NCI-H128 (cell line): ENCODE measurements at regions not wholly inside any gene's neighbourhood (a gene's known extent, or its start where the extent isn't known, plus 50 kb on each side); places are given as distances from the start of the nearest gene placed in this dataset.

ENCODE experiments used
- DNase-seq: peaks from one replicate; lab custom pipeline; 2025; ENCODE audit not compliant: unreplicated experiment; lab: John Stamatoyannopoulos, UW

DNA sequence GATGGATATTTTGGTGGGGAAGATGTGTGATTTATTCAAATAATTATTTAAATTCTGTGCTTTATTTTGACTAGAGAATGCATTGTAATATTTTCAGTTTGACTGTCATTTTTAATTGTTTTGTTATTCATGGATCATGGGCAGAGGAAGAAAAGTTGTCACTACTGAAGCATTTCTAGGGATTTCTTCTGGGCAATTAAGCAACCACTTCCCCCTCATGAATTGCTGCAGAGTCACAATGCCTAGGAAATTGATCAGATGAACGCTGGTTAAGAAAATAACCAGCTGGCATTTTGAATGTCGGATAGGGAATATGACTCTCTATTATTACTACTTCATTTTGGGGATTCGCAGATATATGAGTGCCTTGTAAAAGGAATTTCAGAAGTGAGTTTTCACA is 283.3 kb downstream of the IL15 start:
- DNase-seq, result no peak

DNA sequence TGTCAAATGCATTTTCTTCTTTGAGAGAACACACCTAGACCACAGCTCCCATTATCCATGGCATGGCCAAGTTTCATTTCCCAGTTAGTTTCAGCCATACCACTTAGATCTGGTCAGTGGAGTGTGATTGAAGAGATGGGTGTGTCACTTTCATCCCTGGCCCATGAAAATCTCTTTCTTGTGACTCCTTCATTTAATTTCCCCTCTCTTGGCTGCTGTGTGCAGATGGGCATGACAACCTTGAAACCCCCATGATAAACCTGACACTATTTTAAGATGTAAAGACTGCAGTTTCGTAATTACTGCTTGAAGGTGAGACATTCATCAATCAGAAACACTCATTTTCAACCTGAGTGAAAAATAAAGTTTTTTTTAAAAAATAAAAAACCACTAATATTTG is 284.9 kb downstream of the IL15 start:
- no peak for DNase-seq

DNA sequence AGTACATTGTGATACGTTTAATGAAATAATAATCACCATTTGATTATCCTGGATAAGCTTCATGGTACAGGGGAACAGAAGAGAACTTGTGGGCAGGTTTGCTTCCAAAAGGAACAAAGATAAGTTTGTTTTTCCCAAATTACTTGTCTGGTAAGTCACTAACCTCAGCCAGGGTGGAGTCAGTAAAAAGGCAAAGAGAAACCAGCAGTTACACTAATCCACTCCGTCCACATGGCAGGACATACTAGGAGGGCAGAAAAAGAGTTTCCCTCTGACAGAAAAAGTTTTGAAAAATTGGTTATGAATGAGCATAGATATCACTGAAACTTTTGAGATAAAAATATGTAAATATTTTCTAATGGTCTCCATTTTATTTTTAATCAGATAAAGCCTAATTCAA is 285.9 kb downstream of the IL15 start:
- DNase-seq, result no peak

DNA sequence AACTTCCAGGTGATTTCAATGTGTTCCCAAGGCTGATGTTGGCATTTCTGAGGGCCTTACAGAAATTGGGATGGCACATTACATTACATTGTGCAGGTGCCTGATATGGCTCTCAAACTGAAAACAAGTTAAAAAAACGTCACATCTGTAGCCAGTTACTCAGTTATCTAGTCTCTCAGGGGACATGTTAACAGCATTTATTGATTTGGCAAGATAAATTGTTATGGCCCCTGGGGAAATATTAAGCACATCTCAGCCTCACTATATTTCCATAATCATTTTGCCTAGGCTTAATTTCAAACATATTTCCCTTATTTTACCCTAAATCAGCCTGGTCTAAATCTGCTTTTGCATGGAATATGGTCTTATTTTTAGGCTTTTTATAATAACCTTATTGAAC is 290.0 kb downstream of the IL15 start:
- DNase-seq, result no peak

DNA sequence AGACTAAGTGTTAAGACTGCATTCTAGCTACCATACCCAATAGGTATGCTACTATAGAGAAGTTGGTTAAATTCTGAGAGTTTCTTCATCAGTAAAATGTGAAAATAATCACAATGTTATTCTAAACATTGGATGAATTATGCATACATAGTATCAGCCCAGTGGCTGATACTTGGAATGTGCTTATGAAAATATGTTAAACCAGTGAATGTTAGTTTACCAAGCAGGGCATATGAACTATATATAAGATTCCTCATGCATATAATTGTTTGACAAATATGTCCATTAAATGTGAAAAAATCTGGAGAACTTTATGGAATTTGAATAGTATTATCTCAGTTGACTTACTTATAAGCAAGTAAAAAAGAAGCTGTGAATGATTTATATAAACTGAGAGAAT is 296.1 kb downstream of the IL15 start:
- no peak for DNase-seq

DNA sequence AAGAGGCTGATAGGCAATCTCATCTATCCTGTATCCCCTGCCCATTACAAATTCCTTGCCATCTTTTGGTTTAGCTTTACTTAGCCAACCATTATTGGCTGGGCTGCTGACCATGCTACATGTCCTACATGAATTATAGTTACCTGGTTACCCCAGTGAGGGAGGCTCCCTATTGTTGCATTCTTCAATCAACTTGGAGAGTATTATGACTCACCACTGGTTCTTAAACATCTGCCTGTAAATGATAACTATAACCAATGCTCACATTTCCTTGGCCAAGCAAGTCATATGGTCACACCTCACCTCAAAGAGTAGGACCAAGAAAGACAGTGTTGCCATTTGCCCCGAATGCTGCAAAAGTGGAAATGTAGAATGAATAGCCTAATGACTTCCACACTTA is 297.6 kb downstream of the IL15 start:
- no peak for DNase-seq

DNA sequence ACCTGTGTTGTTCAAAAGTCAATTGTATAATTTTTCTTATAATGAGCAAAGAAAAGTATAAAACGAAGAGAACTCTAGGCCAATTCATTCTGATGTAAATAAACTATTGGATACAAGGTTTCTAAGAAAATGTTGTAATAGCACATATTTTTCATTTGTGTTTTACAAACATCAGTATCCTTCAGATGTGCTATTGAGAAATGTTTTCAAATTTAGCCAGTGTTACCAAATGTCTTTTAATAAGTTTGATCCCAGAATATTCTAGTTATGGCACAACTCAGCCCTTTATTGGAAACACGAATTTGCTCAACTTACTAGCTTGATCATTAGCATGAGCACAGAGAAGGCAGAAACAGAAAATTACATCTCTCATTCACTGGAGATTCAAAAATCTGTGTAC is 319.3 kb downstream of the IL15 start:
- DNase-seq, result no peak

DNA sequence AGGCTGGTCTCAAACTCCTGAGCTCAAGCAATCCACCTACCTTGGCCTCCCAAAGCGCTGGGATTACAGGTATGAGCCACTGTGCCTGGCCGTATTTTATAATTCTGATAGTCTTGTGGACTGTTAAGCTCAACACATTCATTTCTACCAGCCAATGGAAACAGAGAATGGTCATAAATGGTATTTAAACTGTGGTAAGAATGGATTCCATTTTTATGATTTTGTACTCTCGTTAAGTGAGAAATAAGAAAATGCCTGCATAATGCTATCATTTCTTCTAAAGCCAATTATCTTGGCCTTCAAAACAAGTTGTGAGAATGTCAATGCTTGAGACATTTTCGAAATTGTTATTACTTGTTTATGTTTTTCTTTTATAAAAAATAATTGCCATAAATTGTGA is 321.0 kb downstream of the IL15 start:
- DNase-seq, result no peak

DNA sequence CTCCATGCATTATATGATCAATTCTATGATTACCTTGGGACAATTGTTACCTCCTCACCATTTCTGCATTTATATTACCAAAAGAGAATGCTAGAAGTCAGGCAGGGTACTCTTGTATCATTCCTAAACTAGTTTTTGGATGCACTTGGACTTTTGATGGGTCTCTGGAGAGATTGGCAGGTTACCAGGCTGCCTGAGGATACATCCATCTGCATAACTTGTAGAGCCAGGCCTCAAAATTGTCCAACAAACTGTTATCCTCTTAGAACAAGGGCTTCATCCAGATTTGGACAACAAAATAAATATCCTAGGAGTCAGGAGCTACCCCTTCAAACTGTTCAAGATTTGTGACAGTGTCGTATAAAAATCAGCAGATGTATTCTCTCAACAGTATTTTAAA is 326.1 kb downstream of the IL15 start:
- no peak for DNase-seq

DNA sequence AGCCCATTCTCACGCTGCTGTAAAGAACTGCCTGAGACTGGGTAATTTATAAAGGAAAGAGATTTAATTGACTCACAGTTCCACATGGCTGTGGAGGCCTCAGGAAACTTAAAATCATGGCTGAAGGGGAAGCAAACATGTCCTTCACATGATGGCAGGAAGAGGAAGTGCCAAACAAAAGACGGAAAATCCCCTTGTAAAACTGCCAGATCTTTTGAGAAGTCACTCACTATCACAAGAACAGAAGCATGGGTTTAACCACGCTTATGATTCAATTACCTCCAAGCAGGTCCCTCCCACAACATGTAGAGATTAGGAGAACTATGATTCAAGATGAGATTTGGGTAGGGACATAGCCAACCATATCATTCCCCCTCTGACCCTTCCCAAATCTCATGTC is 335.5 kb downstream of the IL15 start:
- DNase-seq, result no peak

DNA sequence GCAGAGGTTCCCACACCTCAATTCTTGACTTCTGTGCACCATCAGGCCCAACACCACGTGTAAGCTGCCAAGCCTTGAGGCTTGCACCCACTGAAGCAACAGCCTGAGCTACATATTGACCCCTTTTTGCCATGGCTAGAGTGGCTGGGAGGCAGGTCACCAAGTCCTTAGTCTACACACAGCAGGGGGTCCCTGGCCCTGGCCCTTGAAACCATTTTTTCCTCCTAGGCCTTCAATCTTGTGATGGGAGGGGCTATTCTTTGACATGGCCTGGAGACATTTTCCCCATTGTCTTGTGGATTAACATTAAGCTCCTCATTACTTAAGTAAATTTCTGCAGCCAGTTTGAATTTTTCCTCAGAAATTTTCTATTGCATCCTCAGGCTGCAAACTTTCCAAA is 336.6 kb downstream of the IL15 start:
- DNase-seq, result no peak
